HG03575 (cell line): ENCODE measurements at regions not wholly inside any gene's neighbourhood (a gene's known extent, or its start where the extent isn't known, plus 50 kb on each side); places are given as distances from the start of the nearest gene placed in this dataset.
"Not testable (repeated sequence)": the region's sequence is repeated elsewhere in the genome, so short reads cannot be mapped to it uniquely, and the experiment has no call there.

Source experiments
- ATAC-seq: cut with Tn5 transposase; IDR thresholded peaks from one replicate; pipeline ENCODE4 v1.9.1; 2021; ENCODE audit not compliant: unreplicated experiment, insufficient number of reproducible peaks, low FRiP score; ENCODE audit errors: extremely low read depth

- ATAC-seq: no peak
These were observed 581.4 kb upstream of the GJE1 start for GRCh38 chr6:141551318-141551717.

GRCh38 chr6:141550471-141550870 is 582.3 kb upstream of the GJE1 start:
- ATAC-seq: no peak

GRCh38 chr6:141548966-141549365 is 583.8 kb upstream of the GJE1 start:
- ATAC-seq: no peak

GRCh38 chr6:141541581-141542324 is 591.0 kb upstream of the GJE1 start:
- ATAC-seq: no peak

DNA sequence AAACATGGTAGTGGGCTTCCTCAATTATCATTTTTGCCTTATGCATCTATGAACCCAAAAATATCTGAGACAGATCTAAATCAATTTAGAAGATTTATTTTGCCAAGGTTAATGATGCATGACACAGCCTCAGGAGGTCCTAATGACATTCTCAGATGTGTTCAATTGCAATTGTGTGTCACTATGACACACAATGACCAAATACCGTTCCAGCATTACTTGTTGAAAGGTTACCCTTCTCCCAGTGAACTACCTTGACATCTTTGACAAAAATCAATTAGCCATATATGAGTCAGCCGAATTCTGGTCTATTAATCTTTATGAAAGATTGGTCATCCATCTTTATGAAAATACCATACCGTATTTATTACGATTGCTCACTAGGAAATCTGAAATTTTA is 592.5 kb upstream of the GJE1 start:
- no peak for ATAC-seq

DNA sequence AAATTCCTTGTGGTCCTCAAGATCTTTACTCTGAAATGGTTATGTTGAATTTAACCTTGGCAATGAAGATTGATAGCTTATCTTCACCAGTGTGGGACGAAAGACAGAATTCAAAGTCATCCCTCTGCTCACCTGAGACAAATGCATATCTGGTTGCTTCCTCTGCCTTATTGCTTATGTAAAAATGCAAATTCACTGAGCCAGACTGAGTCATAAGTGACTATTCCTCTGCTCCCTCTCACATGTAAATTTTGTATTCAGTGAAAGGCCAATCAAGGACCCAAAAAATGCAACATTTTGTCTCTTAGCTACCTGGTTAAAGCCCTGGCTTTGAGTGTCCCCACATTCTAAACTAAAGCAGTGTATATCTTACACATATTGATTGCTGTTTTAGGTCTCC is 593.1 kb upstream of the GJE1 start:
- no peak for ATAC-seq

GRCh38 chr6:141532211-141532610 is 600.5 kb upstream of the GJE1 start:
- no peak for ATAC-seq

DNA sequence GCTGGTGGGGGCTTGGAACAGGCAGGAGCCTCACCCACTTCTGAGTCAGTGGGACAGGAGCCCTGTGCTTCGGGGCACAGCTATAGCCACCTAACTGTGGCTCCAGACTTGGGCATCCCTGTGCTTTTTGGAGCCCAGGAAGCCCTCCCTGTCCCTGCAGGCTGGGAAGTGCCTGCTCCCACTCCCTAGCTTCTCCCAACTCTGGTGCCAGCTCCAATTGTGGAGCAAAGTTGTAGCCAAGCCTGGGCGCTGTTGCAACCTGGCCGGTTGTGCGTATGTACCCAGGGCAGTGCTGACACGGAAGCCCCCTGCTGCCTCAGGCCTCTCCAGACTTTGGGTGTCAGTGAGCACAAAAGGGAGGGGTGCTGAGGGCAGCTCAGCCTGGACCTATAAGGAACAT is 601.7 kb upstream of the GJE1 start:
- no peak for ATAC-seq

- ATAC-seq: no peak
These were observed 604.1 kb upstream of the GJE1 start for GRCh38 chr6:141528596-141528995.

GRCh38 chr6:141526985-141527384 is 605.7 kb upstream of the GJE1 start:
- no peak for ATAC-seq

DNA sequence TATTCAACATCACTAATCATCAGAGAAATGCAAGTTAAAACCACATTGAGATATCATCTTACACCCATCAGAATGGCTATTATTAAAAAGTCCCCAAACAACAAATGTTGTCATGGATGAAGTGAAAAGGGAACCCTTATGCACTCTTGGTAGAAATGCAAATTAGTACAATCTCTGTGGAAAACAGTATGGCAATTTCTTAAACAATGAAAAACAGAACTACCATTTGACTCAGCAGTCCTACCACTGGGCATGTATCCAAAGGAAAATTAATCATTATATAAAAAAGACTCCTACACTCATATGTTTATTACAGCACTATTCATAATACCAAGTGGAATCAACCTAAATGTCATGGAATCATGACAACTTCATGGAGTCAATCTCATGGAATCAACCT is 611.3 kb upstream of the GJE1 start:
- ATAC-seq: no peak

- no peak for ATAC-seq
These were observed 618.9 kb upstream of the GJE1 start for GRCh38 chr6:141513830-141514229.

- ATAC-seq: no peak
These were observed 621.9 kb upstream of the GJE1 start for GRCh38 chr6:141510803-141511202.

DNA sequence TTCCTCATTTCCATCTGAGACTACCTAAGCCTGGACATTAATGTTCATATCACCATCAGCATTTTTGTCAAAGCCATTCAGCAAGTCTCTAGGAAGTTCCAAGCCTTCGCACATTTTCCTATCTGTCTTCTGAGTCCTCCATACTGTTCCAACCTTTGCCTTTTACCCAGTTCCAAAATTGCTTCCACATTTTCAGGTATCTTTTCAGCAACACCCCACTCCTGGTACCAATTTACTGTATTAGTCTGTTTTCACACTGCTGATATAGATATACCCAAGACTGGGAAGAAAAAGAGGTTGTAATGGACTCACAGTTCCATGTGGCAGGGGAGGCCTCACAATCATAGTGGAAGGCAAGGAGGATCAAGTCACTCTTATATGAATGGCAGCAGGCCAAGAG is 626.7 kb upstream of the GJE1 start:
- ATAC-seq: not testable (repeated sequence)

DNA sequence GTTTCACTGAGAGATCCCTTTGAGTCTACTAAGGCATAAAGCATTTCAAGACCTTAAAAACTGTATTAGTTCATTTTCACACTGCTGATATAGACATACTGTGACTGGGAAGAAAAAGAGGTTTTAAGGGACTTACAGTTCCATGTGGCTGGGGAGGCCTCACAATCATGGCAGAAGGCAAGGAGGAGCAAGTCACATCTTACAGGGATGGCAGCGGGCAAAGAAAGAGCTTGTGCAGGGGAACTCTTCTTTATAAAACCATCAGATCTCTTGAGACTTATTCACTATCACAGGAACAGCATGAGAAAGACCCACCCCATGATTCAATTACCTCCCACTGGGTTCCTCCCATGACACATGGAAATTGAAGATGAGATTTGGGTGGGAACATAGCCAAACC is 628.4 kb upstream of the GJE1 start:
- ATAC-seq: not testable (repeated sequence)

- no peak for ATAC-seq
These were observed 631.1 kb upstream of the GJE1 start for GRCh38 chr6:141501616-141502015.

DNA sequence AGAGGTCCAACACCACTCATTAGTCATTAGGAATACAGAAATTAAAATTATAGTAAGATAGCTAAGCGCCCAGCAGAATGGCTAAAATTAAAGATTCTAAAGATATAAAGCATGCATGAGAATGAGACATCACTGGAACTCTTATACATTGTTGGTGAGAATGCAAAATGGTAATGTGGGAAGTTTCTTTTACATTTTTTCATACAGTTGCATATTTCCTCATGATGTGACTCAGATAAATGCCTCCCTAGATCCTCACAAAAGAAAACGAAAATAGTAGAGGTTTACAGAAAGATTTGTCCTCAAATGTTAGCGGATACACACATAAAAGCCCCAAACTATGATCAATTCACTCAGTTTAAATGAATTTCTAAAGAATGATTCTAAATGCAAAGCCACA is 633.7 kb upstream of the GJE1 start:
- no peak for ATAC-seq

DNA sequence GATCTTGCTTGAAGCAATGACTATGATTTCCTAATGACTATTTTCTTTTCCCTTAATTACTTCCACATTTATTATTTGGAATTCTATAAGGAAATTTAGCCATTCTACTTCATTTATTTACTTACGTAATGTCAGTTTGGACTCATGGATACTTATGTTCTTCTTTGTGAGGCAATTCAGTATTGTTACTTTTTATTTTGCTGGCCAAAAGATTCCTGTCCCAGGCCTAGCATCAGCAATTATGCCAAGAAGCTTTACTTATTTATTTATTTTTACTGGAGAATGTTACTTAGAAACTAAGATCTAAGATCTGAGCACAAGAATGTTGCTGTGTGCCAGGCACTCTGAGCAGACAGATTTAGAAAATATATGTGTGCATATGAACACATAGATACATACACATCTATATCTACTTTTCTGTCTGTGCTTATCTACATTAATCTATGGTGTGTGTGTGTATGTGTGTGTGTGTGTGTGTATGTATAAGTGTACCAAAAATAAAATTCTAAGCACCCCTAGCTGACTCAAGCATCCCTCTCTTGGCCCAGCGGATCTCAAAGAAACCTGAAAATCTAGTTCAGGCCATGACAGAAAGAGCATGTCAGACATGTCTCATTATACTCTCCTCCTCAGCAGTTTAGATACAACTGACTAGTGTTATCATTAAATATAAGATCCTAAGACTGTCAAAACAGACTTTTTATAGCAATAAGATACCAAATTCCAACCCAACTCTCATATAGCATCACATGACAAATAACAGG is 640.0 kb upstream of the GJE1 start:
- no peak for ATAC-seq

DNA sequence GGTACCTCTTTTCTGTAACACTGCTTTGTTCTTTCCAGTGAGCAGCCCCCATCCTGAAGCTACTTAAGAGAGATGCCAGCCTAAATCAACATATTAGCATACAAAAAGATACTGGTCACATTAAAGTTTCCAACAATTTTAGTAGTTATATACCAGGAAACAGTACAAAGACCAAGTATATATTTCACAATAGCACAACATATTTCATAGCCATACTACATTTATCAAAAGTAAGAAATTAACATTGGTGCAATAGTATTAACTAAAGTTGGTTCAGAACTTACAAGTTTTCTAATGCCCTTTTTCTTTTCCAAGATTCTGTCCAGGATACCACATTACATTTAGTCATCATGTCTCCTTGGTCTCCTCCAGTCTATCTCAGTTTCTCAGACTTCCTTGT is 641.0 kb upstream of the GJE1 start:
- ATAC-seq: no peak

GRCh38 chr6:141490982-141491381 is 641.7 kb upstream of the GJE1 start:
- ATAC-seq: no peak

GRCh38 chr6:141488488-141488887 is 644.2 kb upstream of the GJE1 start:
- ATAC-seq: peak; percentile 24
